ENCODE measurements at regions not wholly inside any gene's neighbourhood (a gene's known extent, or its start where the extent isn't known, plus 50 kb on each side); places are given as distances from the start of the nearest gene placed in this dataset.

DNA sequence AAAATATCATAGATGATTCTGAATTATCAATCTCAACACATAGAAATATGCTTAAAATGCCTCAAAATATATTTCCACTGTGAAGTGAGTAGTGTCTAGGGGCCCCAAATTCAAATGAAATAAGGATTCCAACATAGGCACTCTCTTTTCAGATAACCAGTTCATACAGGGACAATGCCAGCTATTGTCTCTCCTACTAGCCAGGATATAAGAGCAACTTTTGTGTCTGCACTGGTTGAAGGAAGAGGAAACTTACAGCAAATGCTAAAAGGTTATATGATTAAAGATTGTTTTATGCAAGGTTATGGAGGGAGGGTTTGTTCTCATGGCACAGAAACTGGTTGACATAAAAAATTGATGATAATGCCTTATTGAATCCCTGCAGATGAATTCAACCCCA is 579.4 kb upstream of the ALCAM start:
- TF ChIP-seq, protein P1, sequence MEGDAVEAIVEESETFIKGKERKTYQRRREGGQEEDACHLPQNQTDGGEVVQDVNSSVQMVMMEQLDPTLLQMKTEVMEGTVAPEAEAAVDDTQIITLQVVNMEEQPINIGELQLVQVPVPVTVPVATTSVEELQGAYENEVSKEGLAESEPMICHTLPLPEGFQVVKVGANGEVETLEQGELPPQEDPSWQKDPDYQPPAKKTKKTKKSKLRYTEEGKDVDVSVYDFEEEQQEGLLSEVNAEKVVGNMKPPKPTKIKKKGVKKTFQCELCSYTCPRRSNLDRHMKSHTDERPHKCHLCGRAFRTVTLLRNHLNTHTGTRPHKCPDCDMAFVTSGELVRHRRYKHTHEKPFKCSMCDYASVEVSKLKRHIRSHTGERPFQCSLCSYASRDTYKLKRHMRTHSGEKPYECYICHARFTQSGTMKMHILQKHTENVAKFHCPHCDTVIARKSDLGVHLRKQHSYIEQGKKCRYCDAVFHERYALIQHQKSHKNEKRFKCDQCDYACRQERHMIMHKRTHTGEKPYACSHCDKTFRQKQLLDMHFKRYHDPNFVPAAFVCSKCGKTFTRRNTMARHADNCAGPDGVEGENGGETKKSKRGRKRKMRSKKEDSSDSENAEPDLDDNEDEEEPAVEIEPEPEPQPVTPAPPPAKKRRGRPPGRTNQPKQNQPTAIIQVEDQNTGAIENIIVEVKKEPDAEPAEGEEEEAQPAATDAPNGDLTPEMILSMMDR (IDR thresholded peaks at IDR 0.05) = no peak
- no peak for DNase-seq (ENCODE audit: low spot score)
- Histone ChIP-seq H3K9me3 (no peaks in the 10 kb centered on the region), H3K36me3 (no peaks in the 10 kb centered on the region), H3K27ac (no peak overlapping the region), H3K4me1 (ENCODE audit: control insufficient read depth in 1 of 2, low read depth in 2 of 2) (no peaks in the 10 kb centered on the region), H3K27me3 (replicated peaks; ENCODE audit: insufficient read depth) (no peaks in the 10 kb centered on the region), H3K4me3 (no peak overlapping the region)
- ATAC-seq (ENCODE audit: insufficient number of reproducible peaks, low FRiP score, low read depth) = no peak

GRCh38 chr3:104788807-104789206 is 577.9 kb upstream of the ALCAM start:
- no peaks in the 10 kb centered on the region for H3K9me3 ChIP-seq
- no peaks in the 10 kb centered on the region for H3K36me3 ChIP-seq
- TF ChIP-seq, protein P1 (IDR thresholded peaks at IDR 0.05) = no peak
- no peak overlapping the region for H3K4me3 ChIP-seq
- no peaks in the 10 kb centered on the region for H3K4me1 ChIP-seq (ENCODE audit: control insufficient read depth in 1 of 2, low read depth in 2 of 2)
- no peak overlapping the region for H3K27ac ChIP-seq
- no peaks in the 10 kb centered on the region for H3K27me3 ChIP-seq (replicated peaks; ENCODE audit: insufficient read depth)
- ATAC-seq (ENCODE audit: insufficient number of reproducible peaks, low FRiP score, low read depth) (no peak), DNase-seq (ENCODE audit: low spot score) (no peak)

DNA sequence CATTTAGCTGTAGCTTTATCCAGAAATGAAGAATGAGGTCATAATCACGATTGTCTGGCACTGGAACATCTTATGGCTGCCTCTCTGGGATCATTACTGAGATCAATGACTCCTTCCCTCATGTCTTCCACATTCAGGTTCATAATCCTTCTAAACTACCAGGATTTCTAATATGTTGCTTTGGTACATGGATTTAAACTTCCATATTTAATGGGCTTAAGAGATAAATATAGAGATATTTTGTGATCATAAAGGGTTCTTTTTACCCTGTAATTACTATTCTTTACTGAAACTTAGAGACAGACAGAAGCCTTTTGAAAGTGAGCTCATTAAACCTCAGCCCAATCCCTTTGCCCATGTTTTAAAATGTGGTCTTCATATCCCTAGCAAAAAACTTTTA is 575.4 kb upstream of the ALCAM start:
- TF ChIP-seq, protein P1 (IDR thresholded peaks at IDR 0.05) = no peak
- no peaks in the 10 kb centered on the region for H3K4me1 ChIP-seq (ENCODE audit: control insufficient read depth in 1 of 2, low read depth in 2 of 2)

DNA sequence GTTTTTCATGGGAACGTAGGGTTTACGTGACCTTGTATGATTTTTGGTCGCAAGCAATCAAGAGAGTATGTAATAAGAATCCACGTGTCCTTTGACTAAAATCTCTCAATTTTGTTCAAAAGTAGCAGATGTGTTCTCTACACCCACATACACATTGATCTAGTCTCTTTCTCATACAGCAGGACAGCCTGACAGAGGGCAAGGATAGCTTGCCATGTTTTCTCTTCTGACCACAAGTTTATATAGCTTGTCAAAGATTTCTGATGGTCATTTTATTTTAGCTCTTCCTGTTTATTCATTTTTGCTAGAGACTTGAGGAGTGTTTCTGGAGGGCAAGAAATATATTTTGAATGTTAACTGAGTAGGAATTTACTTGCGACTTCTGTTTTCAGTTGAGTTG is 570.2 kb upstream of the ALCAM start:
- no peaks in the 10 kb centered on the region for H3K27me3 ChIP-seq (replicated peaks; ENCODE audit: insufficient read depth)
- ATAC-seq (ENCODE audit: insufficient number of reproducible peaks, low FRiP score, low read depth) = no peak
- H3K4me1 ChIP-seq (ENCODE audit: control insufficient read depth in 1 of 2, low read depth in 2 of 2) = no peaks in the 10 kb centered on the region
- no peaks in the 10 kb centered on the region for H3K9me3 ChIP-seq
- H3K4me3 ChIP-seq = no peak overlapping the region
- DNase-seq (ENCODE audit: low spot score) = no peak
- no peaks in the 10 kb centered on the region for H3K36me3 ChIP-seq
- H3K27ac ChIP-seq = no peak overlapping the region
- TF ChIP-seq, protein P1 (IDR thresholded peaks at IDR 0.05) = no peak

More for the DNA sequence above, 575.4 kb upstream of the ALCAM start:
- Histone ChIP-seq H3K36me3 (no peaks in the 10 kb centered on the region), H3K27me3 (replicated peaks; ENCODE audit: insufficient read depth) (no peaks in the 10 kb centered on the region), H3K4me3 (no peak overlapping the region), H3K27ac (no peak overlapping the region), H3K9me3 (no peaks in the 10 kb centered on the region)
- ATAC-seq (ENCODE audit: insufficient number of reproducible peaks, low FRiP score, low read depth) = no peak
- DNase-seq (ENCODE audit: low spot score) = no peak

- TF ChIP-seq, protein P1 (IDR thresholded peaks at IDR 0.05) = no peak
- DNase-seq (ENCODE audit: low spot score) = no peak
- Histone ChIP-seq H3K4me3 (no peak overlapping the region), H3K27ac (no peak overlapping the region), H3K27me3 (replicated peaks; ENCODE audit: insufficient read depth) (no peaks in the 10 kb centered on the region), H3K36me3 (no peaks in the 10 kb centered on the region), H3K4me1 (ENCODE audit: control insufficient read depth in 1 of 2, low read depth in 2 of 2) (no peaks in the 10 kb centered on the region), H3K9me3 (no peaks in the 10 kb centered on the region)
- no peak for ATAC-seq (ENCODE audit: insufficient number of reproducible peaks, low FRiP score, low read depth)
Observed at GRCh38 chr3:104805042-104805441, 561.7 kb upstream of the ALCAM start.

All from thoracic aorta (tissue), 2 donors.